Mucosa of descending colon (tissue), 3 donors: ENCODE measurements at regions not wholly inside any gene's neighbourhood (a gene's known extent, or its start where the extent isn't known, plus 50 kb on each side); places are given as distances from the start of the nearest gene placed in this dataset.

Experiments used
- ATAC-seq: fragments of 200-7000 bp; cut with Tn5 transposase; one replicate; pipeline ENCODE4 v1.9.1; 2020; ENCODE audit warnings: mild to moderate bottlenecking, moderate library complexity
- DNase-seq, 3 donors: peaks; one replicate each; pipeline ENCODE4 v3.0.0-alpha.2; 2020
- H3K36me3 ChIP-seq: fragments of 200-600 bp; one replicate; pipeline ENCODE4 v1.8.0; 2021; ENCODE audit warnings: low read depth, mild to moderate bottlenecking
- H3K4me1 ChIP-seq: fragments of 200-600 bp; one replicate; pipeline ENCODE4 v1.8.0; 2021; ENCODE audit warnings: low read depth, mild to moderate bottlenecking
- H3K4me3 ChIP-seq: fragments of 200-600 bp; one replicate; pipeline ENCODE4 v1.8.0; 2021; ENCODE audit warnings: mild to moderate bottlenecking
- H3K9me3 ChIP-seq: fragments of 200-600 bp; one replicate; pipeline ENCODE4 v1.8.0; 2021; ENCODE audit warnings: mild to moderate bottlenecking
- intact Hi-C, 2 donors: fragments of 100-400 bp; cut with DNase I in 1 of 2; cut with micrococcal nuclease in 1 of 2; formaldehyde crosslinking; loops; one replicate each; pipeline versions ENCODE4 v1.11.0 to v1.11.1; 2022; cut with DNase I, micrococcal nuclease
- TF ChIP-seq, protein P1 (sequence below): fragments of 200-600 bp; IDR thresholded peaks from one replicate; pipeline ENCODE4 v1.8.0; 2022; ENCODE audit warnings: antibody characterized with exemption, mild to moderate bottlenecking
- donor health status: DM: no; HTN: no; CAD: no; lungs with moderate emphysema.
- donor health status: DM: no; HTN: no; CAD: no.
- donor health status: DM: no; HTN: yes; CAD: no.

DNA sequence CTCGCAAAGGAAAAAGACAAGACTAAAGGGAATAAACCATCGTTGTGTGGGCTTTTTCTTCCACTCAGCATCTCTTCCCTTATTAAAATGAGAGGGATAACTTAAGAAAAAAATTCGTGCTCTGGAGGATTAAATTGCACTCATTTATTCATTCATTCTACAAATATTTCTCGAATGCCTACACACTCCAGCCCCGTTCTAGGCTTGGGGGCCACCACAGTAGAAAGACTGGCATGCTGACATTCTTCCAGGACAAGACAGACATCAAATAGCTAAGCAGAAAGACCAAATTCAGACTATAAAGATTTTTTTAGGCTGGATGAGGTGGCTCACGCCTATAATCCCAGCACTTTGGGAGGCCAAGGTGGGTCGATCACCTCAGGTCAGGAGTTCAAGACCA is 65.3 kb upstream of the IL12A start:
- peaks cover 3% of the 10 kb centered on the region for H3K4me1 ChIP-seq
- no peaks in the 10 kb centered on the region for H3K9me3 ChIP-seq
- no peak overlapping the region for H3K4me3 ChIP-seq
- no peak for ATAC-seq
- TF ChIP-seq, protein P1, sequence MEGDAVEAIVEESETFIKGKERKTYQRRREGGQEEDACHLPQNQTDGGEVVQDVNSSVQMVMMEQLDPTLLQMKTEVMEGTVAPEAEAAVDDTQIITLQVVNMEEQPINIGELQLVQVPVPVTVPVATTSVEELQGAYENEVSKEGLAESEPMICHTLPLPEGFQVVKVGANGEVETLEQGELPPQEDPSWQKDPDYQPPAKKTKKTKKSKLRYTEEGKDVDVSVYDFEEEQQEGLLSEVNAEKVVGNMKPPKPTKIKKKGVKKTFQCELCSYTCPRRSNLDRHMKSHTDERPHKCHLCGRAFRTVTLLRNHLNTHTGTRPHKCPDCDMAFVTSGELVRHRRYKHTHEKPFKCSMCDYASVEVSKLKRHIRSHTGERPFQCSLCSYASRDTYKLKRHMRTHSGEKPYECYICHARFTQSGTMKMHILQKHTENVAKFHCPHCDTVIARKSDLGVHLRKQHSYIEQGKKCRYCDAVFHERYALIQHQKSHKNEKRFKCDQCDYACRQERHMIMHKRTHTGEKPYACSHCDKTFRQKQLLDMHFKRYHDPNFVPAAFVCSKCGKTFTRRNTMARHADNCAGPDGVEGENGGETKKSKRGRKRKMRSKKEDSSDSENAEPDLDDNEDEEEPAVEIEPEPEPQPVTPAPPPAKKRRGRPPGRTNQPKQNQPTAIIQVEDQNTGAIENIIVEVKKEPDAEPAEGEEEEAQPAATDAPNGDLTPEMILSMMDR: no peak
- H3K36me3 ChIP-seq: no peaks in the 10 kb centered on the region
- DNase-seq: no peak
- intact Hi-C loops: no loop called here

DNA sequence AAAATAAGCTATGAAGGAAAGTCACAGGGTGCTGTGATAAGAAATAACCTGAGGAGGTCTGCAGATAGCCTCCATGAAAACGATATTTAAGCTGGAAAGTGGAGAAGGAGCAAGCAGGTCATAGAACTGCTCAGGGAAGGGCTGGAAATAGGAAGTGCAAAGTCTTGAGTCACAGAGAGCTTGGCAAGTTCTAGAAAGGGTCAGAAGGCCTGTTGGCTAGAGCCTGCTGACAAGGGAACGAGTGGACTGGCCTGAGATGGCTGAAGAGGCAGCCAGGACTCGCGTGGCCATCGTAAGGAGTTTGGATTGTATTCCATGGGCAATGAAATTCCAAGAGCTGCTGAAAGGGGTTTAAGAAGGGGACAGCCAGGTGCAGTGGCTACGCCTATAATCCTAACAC is 64.7 kb upstream of the IL12A start:
- DNase-seq (no peak), ATAC-seq (no peak)
- TF ChIP-seq, protein P1: no peak
- Histone ChIP-seq H3K9me3 (no peaks in the 10 kb centered on the region), H3K4me3 (no peak overlapping the region), H3K36me3 (no peaks in the 10 kb centered on the region), H3K4me1 (peaks cover 3% of the 10 kb centered on the region)
- intact Hi-C loops: no loop called here

DNA sequence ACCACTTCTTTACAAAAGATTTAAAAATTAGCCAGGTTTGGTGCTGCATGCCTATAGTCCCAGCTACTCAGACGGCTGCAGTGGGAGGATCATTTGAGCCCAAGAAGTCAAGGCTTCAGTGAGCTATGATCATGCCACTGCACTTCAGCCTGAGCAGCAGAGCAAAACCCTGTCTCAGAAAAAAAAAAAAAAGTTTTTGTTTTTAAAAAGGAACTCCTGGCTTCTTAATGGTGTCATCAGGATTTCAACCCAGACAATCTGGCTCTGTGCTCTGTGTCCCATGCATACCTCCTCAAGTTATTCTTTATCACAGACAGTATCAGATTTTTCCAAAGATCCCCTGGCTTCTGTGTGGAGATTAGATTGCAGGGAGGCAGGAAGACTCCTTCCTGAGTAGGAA is 64.2 kb upstream of the IL12A start:
- ATAC-seq (no peak), DNase-seq (no peak)
- TF ChIP-seq, protein P1: no peak
- Histone ChIP-seq H3K4me1 (peaks cover 5% of the 10 kb centered on the region), H3K9me3 (no peaks in the 10 kb centered on the region), H3K36me3 (no peaks in the 10 kb centered on the region), H3K4me3 (no peak overlapping the region)
- intact Hi-C loops: no loop called here

DNA sequence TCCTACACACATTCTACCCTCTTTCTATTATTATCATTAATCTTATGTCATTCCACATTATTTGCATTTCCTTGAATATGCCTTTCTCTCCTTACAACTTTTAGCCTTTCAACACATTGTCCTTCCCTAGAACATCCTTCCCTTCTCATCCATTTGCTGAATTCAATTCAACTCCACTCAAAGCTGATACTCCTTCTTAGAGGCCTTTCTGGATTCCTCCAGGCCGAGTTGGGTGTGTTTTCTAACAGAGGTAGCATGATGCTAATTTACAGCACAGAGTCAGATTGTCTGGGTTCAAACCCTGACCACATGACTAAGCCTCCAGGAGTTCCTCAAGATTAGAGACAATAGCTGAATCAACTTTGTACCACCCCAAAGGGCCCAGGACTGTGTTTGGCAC is 63.4 kb upstream of the IL12A start:
- H3K9me3 ChIP-seq: no peaks in the 10 kb centered on the region
- TF ChIP-seq, protein P1: no peak
- peaks cover 9% of the 10 kb centered on the region for H3K4me1 ChIP-seq
- H3K36me3 ChIP-seq: no peaks in the 10 kb centered on the region
- DNase-seq (no peak), ATAC-seq (no peak)
- intact Hi-C loops: no loop called here
- no peak overlapping the region for H3K4me3 ChIP-seq

DNA sequence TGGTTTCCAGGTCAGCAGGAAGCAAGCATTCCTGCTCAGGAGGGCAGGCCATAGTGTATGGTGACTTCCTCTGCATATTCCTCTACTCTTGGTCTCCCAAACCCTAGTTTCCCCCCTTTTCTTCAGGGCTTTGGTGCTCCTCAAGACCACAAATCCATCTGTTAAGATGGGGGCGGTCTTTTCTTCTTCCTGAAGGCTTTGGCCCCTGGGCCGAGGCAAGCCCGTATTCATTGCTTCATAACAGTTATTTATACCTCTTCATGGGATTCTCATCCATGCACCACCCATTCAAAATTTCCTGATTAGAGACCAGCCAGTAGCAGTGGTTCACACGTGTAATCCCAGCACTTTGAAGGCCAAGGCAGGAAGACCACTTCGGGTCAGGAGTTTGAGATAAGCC is 62.1 kb upstream of the IL12A start:
- ATAC-seq: no peak
- no peak for DNase-seq
- Histone ChIP-seq H3K4me3 (no peak overlapping the region), H3K4me1 (peaks cover 9% of the 10 kb centered on the region), H3K36me3 (no peaks in the 10 kb centered on the region), H3K9me3 (no peaks in the 10 kb centered on the region)
- intact Hi-C loops: no loop called here
- TF ChIP-seq, protein P1: no peak

DNA sequence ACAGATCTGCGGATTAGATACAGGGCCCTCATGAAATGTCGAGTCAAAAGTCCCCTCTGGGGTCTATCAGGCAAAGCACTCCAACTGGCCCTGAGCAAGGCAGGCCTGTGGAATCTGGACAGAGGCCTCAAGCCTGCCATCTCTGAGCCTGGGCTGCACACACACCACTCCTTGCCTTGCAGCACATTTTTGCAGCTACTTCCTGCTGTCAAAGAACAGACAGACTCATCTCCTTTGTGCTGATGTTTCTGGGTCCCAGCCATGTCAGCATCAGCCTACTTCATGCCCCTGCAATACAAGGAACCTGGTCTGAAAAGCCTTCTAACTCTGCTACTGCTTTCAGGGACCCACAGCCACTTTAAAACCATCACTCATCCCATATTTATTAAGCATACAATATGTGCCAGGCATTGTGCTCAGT is 60.6 kb upstream of the IL12A start:
- Histone ChIP-seq H3K36me3 (no peaks in the 10 kb centered on the region), H3K4me1 (peaks cover 9% of the 10 kb centered on the region), H3K9me3 (no peaks in the 10 kb centered on the region), H3K4me3 (no peak overlapping the region)
- TF ChIP-seq, protein P1: no peak
- ATAC-seq: peak; percentile 14
- no peak for DNase-seq
- intact Hi-C loops: no loop called here
